Activated CD4-positive, alpha-beta T cell treated with anti-CD3 and anti-CD28 coated beads, Interleukin-2, amount 10 ng/mL, durations not matched to agents 7 days and 5 days (primary cell): ENCODE measurements at regions not wholly inside any gene's neighbourhood (a gene's known extent, or its start where the extent isn't known, plus 50 kb on each side); places are given as distances from the start of the nearest gene placed in this dataset.
"Not testable (repeated sequence)": the region's sequence is repeated elsewhere in the genome, so short reads cannot be mapped to it uniquely, and the experiment has no call there.

Experiments used
- CTCF ChIA-PET: fragments of 350-600 bp; sonication (Branson Sonifier 250); formaldehyde crosslinking; loops from one replicate; lab custom pipeline; 2021; ENCODE audit warnings: antibody characterized with exemption; lab: Charles Lee
- POLR2A ChIA-PET: fragments of 350-600 bp; sonication (Branson Sonifier 250); formaldehyde crosslinking; loops from one replicate; lab custom pipeline; 2021; ENCODE audit warnings: antibody characterized with exemption; lab: Charles Lee
- DNase-seq: peaks from one replicate; pipeline ENCODE4 v3.0.0-alpha.2; 2020
- H3K27ac Mint-ChIP-seq: one replicate; pipeline ENCODE4 v1.8.0; 2021; ENCODE audit warnings: mild to moderate bottlenecking, moderate library complexity, mixed read lengths
- H3K27me3 Mint-ChIP-seq: one replicate; pipeline ENCODE4 v1.8.0; 2021; ENCODE audit warnings: mixed read lengths
- H3K36me3 Mint-ChIP-seq: one replicate; pipeline ENCODE4 v1.8.0; 2021; ENCODE audit warnings: low read depth, mixed read lengths
- H3K4me1 Mint-ChIP-seq: one replicate; pipeline ENCODE4 v1.8.0; 2021; ENCODE audit warnings: mixed read lengths
- H3K4me3 Mint-ChIP-seq: one replicate; pipeline ENCODE4 v1.8.0; 2021; ENCODE audit warnings: mild to moderate bottlenecking, moderate library complexity, mixed read lengths
- H3K9me3 Mint-ChIP-seq: one replicate; pipeline ENCODE4 v1.8.0; 2021; ENCODE audit warnings: mixed read lengths

DNA sequence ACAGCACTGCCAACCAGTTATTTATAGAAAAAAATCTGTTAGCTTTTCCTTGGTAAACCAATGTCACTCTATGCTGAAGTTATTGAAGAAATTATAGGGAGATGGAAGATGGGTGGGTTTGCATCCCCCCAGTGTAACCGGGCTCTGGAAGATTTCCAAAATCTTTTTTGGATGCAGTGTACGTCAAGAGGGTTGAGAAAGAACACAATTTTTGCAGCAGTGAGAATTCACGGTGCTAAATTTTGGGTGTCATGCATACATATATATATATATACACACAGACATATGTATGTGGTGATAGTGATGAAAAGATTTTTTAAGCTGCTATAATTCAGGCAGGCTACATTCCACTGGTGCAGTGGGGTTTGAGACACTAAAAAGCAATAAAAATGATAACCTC lies 91.4 kb upstream of the MAGI3 start:
- H3K9me3 Mint-ChIP-seq: no peaks in the 10 kb centered on the region
- H3K4me3 Mint-ChIP-seq: no peak overlapping the region
- no peak overlapping the region for H3K27ac Mint-ChIP-seq
- peaks cover 11% of the 10 kb centered on the region for H3K27me3 Mint-ChIP-seq
- H3K36me3 Mint-ChIP-seq: no peaks in the 10 kb centered on the region
- ChIA-PET CTCF (no interaction called here), POLR2A (no interaction called here)
- H3K4me1 Mint-ChIP-seq: no peaks in the 10 kb centered on the region
- DNase-seq: no peak

DNA sequence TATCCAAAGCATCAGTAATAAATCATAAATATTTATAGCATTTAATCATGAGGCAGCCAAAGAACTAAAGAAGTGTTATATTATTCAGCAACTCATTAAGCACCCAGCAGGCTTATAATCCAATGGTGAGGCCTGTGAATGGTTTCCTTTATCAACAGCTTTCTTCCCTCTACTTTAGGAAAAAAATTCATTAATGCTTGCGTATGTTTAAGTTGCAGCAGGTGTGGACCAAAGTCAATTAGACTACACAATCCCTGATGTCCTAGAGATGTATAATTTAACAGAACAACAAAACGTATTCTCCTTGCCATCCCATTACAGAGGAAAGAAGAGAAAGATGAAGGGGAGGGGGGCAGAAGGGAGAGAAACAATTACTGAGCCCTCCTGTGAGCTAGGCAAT lies 87.7 kb upstream of the MAGI3 start:
- DNase-seq: no peak
- Mint-ChIP-seq H3K27me3 (peaks cover 13% of the 10 kb centered on the region), H3K27ac (no peak overlapping the region), H3K9me3 (no peaks in the 10 kb centered on the region), H3K4me1 (no peaks in the 10 kb centered on the region), H3K36me3 (no peaks in the 10 kb centered on the region), H3K4me3 (no peak overlapping the region)
- ChIA-PET CTCF (no interaction called here), POLR2A (no interaction called here)

GRCh38 chr1:113303267-113303666 lies 87.0 kb upstream of the MAGI3 start:
- Mint-ChIP-seq H3K9me3 (no peaks in the 10 kb centered on the region), H3K4me3 (no peak overlapping the region), H3K4me1 (peaks cover 4% of the 10 kb centered on the region), H3K36me3 (no peaks in the 10 kb centered on the region), H3K27me3 (peaks cover 7% of the 10 kb centered on the region), H3K27ac (no peak overlapping the region)
- DNase-seq: no peak
- CTCF ChIA-PET: no interaction called here
- POLR2A ChIA-PET: interaction anchor here (0.7 kb wide), 1 partner anchor 89 kb away, joined by 3 read pairs; no protein-coding TSS in a partner anchor

GRCh38 chr1:113305029-113305428 lies 85.3 kb upstream of the MAGI3 start:
- H3K4me3 Mint-ChIP-seq, H3K4me1 Mint-ChIP-seq, DNase-seq, CTCF ChIA-PET, H3K27ac Mint-ChIP-seq, H3K36me3 Mint-ChIP-seq, H3K27me3 Mint-ChIP-seq, H3K9me3 Mint-ChIP-seq, POLR2A ChIA-PET: not testable (repeated sequence)

- CTCF ChIA-PET: no interaction called here
- POLR2A ChIA-PET: no interaction called here
- Mint-ChIP-seq H3K27ac (no peak overlapping the region), H3K4me3 (no peak overlapping the region), H3K27me3 (peaks cover 7% of the 10 kb centered on the region), H3K36me3 (no peaks in the 10 kb centered on the region), H3K4me1 (peaks cover 9% of the 10 kb centered on the region), H3K9me3 (peaks cover 6% of the 10 kb centered on the region)
- DNase-seq: no peak
These were observed 82.4 kb upstream of the MAGI3 start for GRCh38 chr1:113307771-113308445.

GRCh38 chr1:113312651-113313050 lies 77.7 kb upstream of the MAGI3 start:
- H3K4me3 Mint-ChIP-seq, DNase-seq, CTCF ChIA-PET, H3K27ac Mint-ChIP-seq, H3K36me3 Mint-ChIP-seq, POLR2A ChIA-PET, H3K4me1 Mint-ChIP-seq: not testable (repeated sequence)
- peaks cover 14% of the 10 kb centered on the region for H3K9me3 Mint-ChIP-seq
- H3K27me3 Mint-ChIP-seq: peaks cover 15% of the 10 kb centered on the region

- POLR2A ChIA-PET: no interaction called here
- Mint-ChIP-seq H3K9me3 (peaks cover 14% of the 10 kb centered on the region), H3K27me3 (peaks cover 15% of the 10 kb centered on the region), H3K27ac (no peak overlapping the region), H3K4me3 (no peak overlapping the region), H3K4me1 (no peaks in the 10 kb centered on the region), H3K36me3 (no peaks in the 10 kb centered on the region)
- no peak for DNase-seq
- CTCF ChIA-PET: no interaction called here
These were observed 75.7 kb upstream of the MAGI3 start for GRCh38 chr1:113314600-113314999.

- H3K9me3 Mint-ChIP-seq: peaks cover 4% of the 10 kb centered on the region
These were observed 70.0 kb upstream of the MAGI3 start for GRCh38 chr1:113320272-113320671.

GRCh38 chr1:113320972-113321680 lies 69.2 kb upstream of the MAGI3 start:
- ChIA-PET CTCF (interaction anchor here (1.3 kb wide), 1 partner anchor 28 kb away, joined by 3 read pairs; no protein-coding TSS in a partner anchor), POLR2A (no interaction called here)
- Mint-ChIP-seq H3K36me3 (no peaks in the 10 kb centered on the region), H3K4me1 (no peaks in the 10 kb centered on the region), H3K9me3 (peaks cover 4% of the 10 kb centered on the region), H3K27ac (no peak overlapping the region), H3K4me3 (no peak overlapping the region), H3K27me3 (peaks cover 2% of the 10 kb centered on the region)
- DNase-seq: no peak

More at GRCh38 chr1:113320272-113320671, 70.0 kb upstream of the MAGI3 start:
- ChIA-PET CTCF (no interaction called here), POLR2A (no interaction called here)
- Mint-ChIP-seq H3K4me3 (no peak overlapping the region), H3K27me3 (peaks cover 7% of the 10 kb centered on the region), H3K36me3 (no peaks in the 10 kb centered on the region), H3K4me1 (no peaks in the 10 kb centered on the region), H3K27ac (no peak overlapping the region)
- no peak for DNase-seq

DNA sequence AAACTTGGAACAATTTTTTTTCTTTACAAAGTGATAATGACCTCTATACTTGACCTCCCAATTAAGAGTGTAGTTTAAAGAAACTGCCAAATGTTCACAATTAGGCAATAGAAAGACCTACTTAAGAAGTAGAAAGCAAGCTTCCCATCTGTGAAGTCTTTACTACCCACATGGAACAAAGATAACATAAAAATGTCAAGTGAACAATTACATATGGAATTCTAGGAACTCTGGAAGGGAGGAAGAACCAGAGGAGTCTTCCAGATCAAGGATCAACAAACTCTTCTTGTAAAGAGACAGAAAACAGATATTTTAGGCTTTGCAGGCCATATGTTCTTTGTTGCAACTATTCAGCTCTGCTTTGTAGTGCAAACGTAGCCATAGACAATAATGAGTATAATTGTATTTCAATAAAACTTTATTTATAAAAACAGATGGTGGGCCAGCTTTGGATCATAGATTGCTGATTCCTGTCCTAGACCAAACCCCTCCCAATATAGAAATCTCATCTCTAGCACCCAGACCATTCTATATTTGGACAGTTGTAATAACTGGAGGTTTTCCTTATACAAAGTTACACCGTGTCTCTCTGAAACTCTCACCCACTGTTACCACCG lies 68.4 kb upstream of the MAGI3 start:
- H3K27me3 Mint-ChIP-seq: peaks cover 2% of the 10 kb centered on the region
- CTCF ChIA-PET: interaction anchor here (1.3 kb wide), 1 partner anchor 29 kb away, joined by 3 read pairs; no protein-coding TSS in a partner anchor
- DNase-seq: no peak
- no peaks in the 10 kb centered on the region for H3K4me1 Mint-ChIP-seq
- H3K9me3 Mint-ChIP-seq: peaks cover 4% of the 10 kb centered on the region
- POLR2A ChIA-PET: no interaction called here
- H3K36me3 Mint-ChIP-seq: no peaks in the 10 kb centered on the region
- no peak overlapping the region for H3K27ac Mint-ChIP-seq
- H3K4me3 Mint-ChIP-seq: no peak overlapping the region

GRCh38 chr1:113322439-113322838 lies 67.9 kb upstream of the MAGI3 start:
- Mint-ChIP-seq H3K36me3 (no peaks in the 10 kb centered on the region), H3K9me3 (peaks cover under 1% of the 10 kb centered on the region), H3K27ac (no peak overlapping the region), H3K4me3 (no peak overlapping the region), H3K4me1 (no peaks in the 10 kb centered on the region), H3K27me3 (peaks cover 2% of the 10 kb centered on the region)
- DNase-seq: no peak
- ChIA-PET CTCF (interaction anchor here (1.3 kb wide), 1 partner anchor 29 kb away, joined by 3 read pairs; no protein-coding TSS in a partner anchor), POLR2A (no interaction called here)

DNA sequence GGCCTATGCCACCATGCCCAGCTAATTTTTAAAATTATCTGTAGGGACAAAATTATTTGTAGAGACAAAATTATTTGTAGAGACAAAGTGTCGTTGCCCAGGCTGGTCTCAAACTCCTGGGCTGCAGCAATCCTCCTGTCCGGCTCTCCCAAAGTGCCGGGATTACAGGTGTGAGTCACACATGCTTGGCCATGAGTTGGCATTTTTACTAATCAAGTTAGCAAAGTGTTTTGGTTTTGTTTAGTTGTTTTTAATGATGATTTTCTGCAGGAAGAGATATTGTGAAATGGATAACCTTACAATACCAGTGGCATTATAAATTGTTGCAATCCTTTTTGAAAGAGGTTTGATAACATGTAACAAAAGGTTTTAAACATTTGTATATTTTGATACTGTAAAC lies 65.3 kb upstream of the MAGI3 start:
- POLR2A ChIA-PET: no interaction called here
- Mint-ChIP-seq H3K27me3 (no peaks in the 10 kb centered on the region), H3K27ac (no peak overlapping the region), H3K4me3 (no peak overlapping the region), H3K9me3 (no peaks in the 10 kb centered on the region), H3K36me3 (no peaks in the 10 kb centered on the region), H3K4me1 (no peaks in the 10 kb centered on the region)
- DNase-seq: no peak
- CTCF ChIA-PET: no interaction called here

- no peak for DNase-seq
- CTCF ChIA-PET: no interaction called here
- no peaks in the 10 kb centered on the region for H3K9me3 Mint-ChIP-seq
- no peaks in the 10 kb centered on the region for H3K36me3 Mint-ChIP-seq
- POLR2A ChIA-PET: no interaction called here
- no peaks in the 10 kb centered on the region for H3K4me1 Mint-ChIP-seq
- no peaks in the 10 kb centered on the region for H3K27me3 Mint-ChIP-seq
- H3K27ac Mint-ChIP-seq: no peak overlapping the region
- no peak overlapping the region for H3K4me3 Mint-ChIP-seq
These were observed 63.3 kb upstream of the MAGI3 start for GRCh38 chr1:113326976-113327375.
